ENCODE measurements at regions not wholly inside any gene's neighbourhood (a gene's known extent, or its start where the extent isn't known, plus 50 kb on each side); places are given as distances from the start of the nearest gene placed in this dataset.

- ChIA-PET POLR2A (no interaction called here), CTCF (interaction anchor here (0.6 kb wide), 1 partner anchor 18 kb away, joined by 5 read pairs; no protein-coding TSS in a partner anchor)
- no peak overlapping the region for H3K4me3 Mint-ChIP-seq
- H3K9me3 Mint-ChIP-seq (ENCODE audit: insufficient read depth), result no peaks in the 10 kb centered on the region
- Histone ChIP-seq H2AFZ (ENCODE audit: insufficient read depth, low read depth, low read length, poor library complexity, severe bottlenecking) (no peak overlapping the region), H3K4me1 (ENCODE audit: control insufficient read depth in 2 of 2, insufficient read depth in 2 of 2, low read length in 2 of 2) (no peaks in the 10 kb centered on the region), H4K20me1 (ENCODE audit: control insufficient read depth, insufficient read depth, low read length, poor library complexity, severe bottlenecking) (no peaks in the 10 kb centered on the region), H3K4me2 (replicated peaks; ENCODE audit: low read depth, low read length, poor library complexity, severe bottlenecking) (no peak overlapping the region), H3K36me3 (replicated peaks in 1 of 2; ENCODE audit: control extremely low read depth in 1 of 2, control insufficient read depth in 1 of 2, extremely low read depth in 1 of 2, insufficient read depth in 2 of 2, low read length in 1 of 2) (no peaks in the 10 kb centered on the region), H3K27me3 (replicated peaks in 1 of 4; ENCODE audit: control extremely low read depth in 1 of 4, control insufficient read depth in 3 of 4, insufficient read depth in 4 of 4, low read length in 3 of 4) (no peaks in the 10 kb centered on the region), H3K9me3 (ENCODE audit: control extremely low read depth in 1 of 3, control insufficient read depth in 2 of 3, insufficient read depth in 1 of 3, low read length in 2 of 3) (no peaks in the 10 kb centered on the region), H3K4me3 (ENCODE audit: control extremely low read depth in 1 of 5, extremely low read depth in 1 of 5, insufficient read depth in 1 of 5, low read depth in 2 of 5, low read length in 4 of 5) (no peak overlapping the region), H3K27ac (ENCODE audit: low read length in 2 of 2) (no peak overlapping the region), H3K9ac (ENCODE audit: low read length) (no peak overlapping the region), H3K79me2 (ENCODE audit: control insufficient read depth, insufficient read depth, low read length) (no peaks in the 10 kb centered on the region)
- no peak for TF ChIP-seq CTCF (IDR thresholded peaks at IDR 0.05)
- TF ChIP-seq EZH2 (IDR thresholded peaks at IDR 0.05; ENCODE audit: borderline replicate concordance, insufficient read depth, low read depth, low read length, poor library complexity, severe bottlenecking), result no peak
- no peak overlapping the region for H3K27ac Mint-ChIP-seq
- peaks cover 5% of the 10 kb centered on the region for H3K4me1 Mint-ChIP-seq
- H3K27me3 Mint-ChIP-seq, result peaks cover 5% of the 10 kb centered on the region
- WGBS (ENCODE audit: insufficient coverage), result 64% methylated on average over 1 of the region's 3 CpGs
- intact Hi-C loops (cut with micrococcal nuclease), result no loop called here
- DNase-seq (no peak), ATAC-seq (ENCODE audit: low read depth) (no peak)
Measured at GRCh38 chr6:130775411-130776012, 51.7 kb upstream of the SMLR1 start.

DNA sequence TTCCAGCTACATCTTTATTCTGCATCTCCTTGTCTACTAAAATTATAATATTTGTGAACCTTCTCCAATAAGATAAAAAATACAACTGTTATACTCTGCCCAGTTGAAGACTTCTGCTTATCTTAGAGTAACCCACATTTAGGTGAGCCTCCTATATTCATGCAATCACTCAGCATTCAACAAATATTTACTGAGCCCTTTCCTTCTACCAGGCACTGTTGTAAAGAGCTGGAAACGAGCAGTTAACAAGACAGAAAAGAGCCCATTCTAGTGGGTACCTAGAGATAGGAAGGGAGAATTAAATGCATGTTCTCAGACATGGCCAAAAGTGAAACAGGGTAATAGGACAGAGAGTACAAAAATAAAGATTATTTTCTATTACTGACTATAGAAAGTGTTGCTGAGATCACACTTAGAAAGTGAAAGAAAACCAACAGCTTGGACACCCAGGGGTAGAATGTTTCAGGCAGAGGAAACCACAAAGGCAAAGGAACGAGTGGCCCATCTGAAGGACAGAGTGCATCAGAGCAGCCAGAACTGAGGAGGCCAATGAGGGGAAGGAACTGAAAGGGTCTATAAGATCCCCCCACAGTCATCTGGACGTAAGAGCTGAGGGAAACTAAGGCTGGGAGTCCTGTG is 50.8 kb upstream of the SMLR1 start:
- DNase-seq (no peak), ATAC-seq (ENCODE audit: low read depth) (no peak)
- peak overlapping the region; percentile 36 for H2AFZ ChIP-seq (ENCODE audit: insufficient read depth, low read depth, low read length, poor library complexity, severe bottlenecking)
- H3K4me3 ChIP-seq (ENCODE audit: control extremely low read depth in 1 of 5, extremely low read depth in 1 of 5, insufficient read depth in 1 of 5, low read depth in 2 of 5, low read length in 4 of 5), result no peak overlapping the region
- peaks cover 5% of the 10 kb centered on the region for H3K27me3 Mint-ChIP-seq
- ChIA-PET POLR2A (no interaction called here), CTCF (no interaction called here)
- TF ChIP-seq EZH2 (IDR thresholded peaks at IDR 0.05; ENCODE audit: borderline replicate concordance, insufficient read depth, low read depth, low read length, poor library complexity, severe bottlenecking), result no peak
- TF ChIP-seq CTCF (IDR thresholded peaks at IDR 0.05), result no peak
- H3K9ac ChIP-seq (ENCODE audit: low read length), result no peak overlapping the region
- H3K9me3 Mint-ChIP-seq (ENCODE audit: insufficient read depth), result no peaks in the 10 kb centered on the region
- H4K20me1 ChIP-seq (ENCODE audit: control insufficient read depth, insufficient read depth, low read length, poor library complexity, severe bottlenecking), result no peaks in the 10 kb centered on the region
- no peaks in the 10 kb centered on the region for H3K36me3 ChIP-seq (replicated peaks in 1 of 2; ENCODE audit: control extremely low read depth in 1 of 2, control insufficient read depth in 1 of 2, extremely low read depth in 1 of 2, insufficient read depth in 2 of 2, low read length in 1 of 2)
- no peaks in the 10 kb centered on the region for H3K79me2 ChIP-seq (ENCODE audit: control insufficient read depth, insufficient read depth, low read length)
- peaks cover 5% of the 10 kb centered on the region for H3K4me1 Mint-ChIP-seq
- H3K27me3 ChIP-seq (replicated peaks in 1 of 4; ENCODE audit: control extremely low read depth in 1 of 4, control insufficient read depth in 3 of 4, insufficient read depth in 4 of 4, low read length in 3 of 4), result no peaks in the 10 kb centered on the region
- H3K9me3 ChIP-seq (ENCODE audit: control extremely low read depth in 1 of 3, control insufficient read depth in 2 of 3, insufficient read depth in 1 of 3, low read length in 2 of 3), result no peaks in the 10 kb centered on the region
- WGBS (ENCODE audit: insufficient coverage), result 0% methylated on average over 1 of the region's 3 CpGs
- H3K27ac ChIP-seq (ENCODE audit: low read length in 2 of 2), result no peak overlapping the region
- H3K27ac Mint-ChIP-seq, result no peak overlapping the region
- intact Hi-C loops (cut with micrococcal nuclease), result no loop called here
- H3K4me2 ChIP-seq (replicated peaks; ENCODE audit: low read depth, low read length, poor library complexity, severe bottlenecking), result peak overlapping the region; percentile 13
- H3K4me3 Mint-ChIP-seq, result no peak overlapping the region
- H3K4me1 ChIP-seq (ENCODE audit: control insufficient read depth in 2 of 2, insufficient read depth in 2 of 2, low read length in 2 of 2), result no peaks in the 10 kb centered on the region
